Body of pancreas (tissue), 4 donors: ENCODE measurements at regions not wholly inside any gene's neighbourhood (a gene's known extent, or its start where the extent isn't known, plus 50 kb on each side); places are given as distances from the start of the nearest gene placed in this dataset.

Source experiments
- ATAC-seq: fragments of 150-250 bp; one replicate; pipeline ENCODE4 v1.9.1; 2016
- DNase-seq, 4 donors: peaks; one replicate each; pipeline ENCODE4 v3.0.0-alpha.2; 2019
- H3K27ac ChIP-seq, 4 donors: fragments of 200-600 bp; sonication (generic); 1 replicate in 3 of 4; 2 replicates in 1 of 4; pipeline versions ENCODE4 v1.5.1 to v1.6.1; 2016 to 2019; ENCODE audit warnings: mild to moderate bottlenecking in 1 of 4, mixed read lengths in 1 of 4, moderate library complexity in 1 of 4
- H3K27me3 ChIP-seq, 2 donors: fragments of 200-600 bp; sonication (generic); one replicate each; pipeline ENCODE4 v1.6.0; 2016; ENCODE audit warnings: mild to moderate bottlenecking in 1 of 2
- H3K36me3 ChIP-seq, 2 donors: fragments of 200-600 bp; sonication (generic); replicated peaks in 1 of 2; 2 replicates each; pipeline ENCODE4 v1.5.1; 2016; ENCODE audit warnings: low read depth in 2 of 2; ENCODE audit not compliant: insufficient read depth in 1 of 2
- H3K4me1 ChIP-seq: fragments of 200-600 bp; sonication (generic); one replicate; pipeline ENCODE4 v1.6.0; 2016
- H3K4me3 ChIP-seq, 2 donors: fragments of 200-600 bp; sonication (generic); 1 replicate in 1 of 2; 2 replicates in 1 of 2; pipeline ENCODE4 v1.5.1; 2016 to 2019
- H3K9me3 ChIP-seq, 3 donors: fragments of 200-600 bp; sonication (generic); 1 replicate in 2 of 3; 2 replicates in 1 of 3; pipeline ENCODE4 v1.5.1; 2016
- CTCF ChIP-seq, 7 experiments: fragments of 450-650 bp in 4 of 7; fragments of 200-600 bp in 3 of 7; sonication (generic) in 3 of 7; IDR thresholded peaks; one replicate each; pipeline ENCODE4 v1.5.1; 2016 to 2019; ENCODE audit warnings: antibody characterized with exemption in 7 of 7
- POLR2A ChIP-seq, 3 donors: fragments of 450-650 bp; IDR thresholded peaks; one replicate each; pipeline ENCODE4 v1.6.1; 2016; ENCODE audit warnings: antibody characterized with exemption in 3 of 3, mild to moderate bottlenecking in 2 of 3
- WGBS, 2 donors: methylation state at CpG; one replicate each; pipeline ENCODE4 v1.1.5; 2017; 5-methylcytosine and 5-hydroxymethylcytosine counted together
- intact Hi-C: fragments of 100-400 bp; cut with DNase I; formaldehyde crosslinking; loops from one replicate; pipeline ENCODE4 v1.15.1; 2023

GRCh38 chr1:71184410-71184809, 103.6 kb upstream of the ZRANB2 start:
- H3K4me1 ChIP-seq: no peaks in the 10 kb centered on the region
- TF ChIP-seq POLR2A (IDR thresholded peaks at IDR 0.05): no peak
- TF ChIP-seq CTCF (IDR thresholded peaks at IDR 0.05): no peak
- no peaks in the 10 kb centered on the region for H3K36me3 ChIP-seq
- no peaks in the 10 kb centered on the region for H3K9me3 ChIP-seq
- no peak for ATAC-seq
- no peak for DNase-seq
- intact Hi-C loops: no loop called here
- no peak overlapping the region for H3K4me3 ChIP-seq
- WGBS, 2 donors: 91 to 92% methylated on average over 6 of the region's 6 CpGs
- no peak overlapping the region for H3K27ac ChIP-seq
- H3K27me3 ChIP-seq: no peaks in the 10 kb centered on the region

GRCh38 chr1:71179997-71180396, 99.2 kb upstream of the ZRANB2 start:
- H3K27me3 ChIP-seq: no peaks in the 10 kb centered on the region
- H3K4me3 ChIP-seq: no peak overlapping the region
- no peak for DNase-seq
- H3K9me3 ChIP-seq: no peaks in the 10 kb centered on the region
- H3K27ac ChIP-seq: no peak overlapping the region
- intact Hi-C loops: no loop called here
- H3K36me3 ChIP-seq: no peaks in the 10 kb centered on the region
- H3K4me1 ChIP-seq: no peaks in the 10 kb centered on the region
- no peak for ATAC-seq
- TF ChIP-seq CTCF (IDR thresholded peaks at IDR 0.05) (no peak), POLR2A (IDR thresholded peaks at IDR 0.05) (no peak)

GRCh38 chr1:71170925-71171324, 90.1 kb upstream of the ZRANB2 start:
- ATAC-seq (no peak), DNase-seq (no peak)
- TF ChIP-seq POLR2A (IDR thresholded peaks at IDR 0.05) (no peak), CTCF (IDR thresholded peaks at IDR 0.05) (no peak)
- Histone ChIP-seq H3K27me3 (no peaks in the 10 kb centered on the region), H3K9me3 (no peaks in the 10 kb centered on the region), H3K4me1 (no peaks in the 10 kb centered on the region), H3K27ac (no peak overlapping the region), H3K36me3 (no peaks in the 10 kb centered on the region), H3K4me3 (no peak overlapping the region)
- 58 to 63% methylated on average over 1 of the region's 1 CpG for WGBS, 2 donors
- intact Hi-C loops: no loop called here

- no peak overlapping the region for H3K4me3 ChIP-seq
- no peaks in the 10 kb centered on the region for H3K27me3 ChIP-seq
- no peak for ATAC-seq
- DNase-seq: no peak
- H3K36me3 ChIP-seq: no peaks in the 10 kb centered on the region
- no peaks in the 10 kb centered on the region for H3K9me3 ChIP-seq
- no peak overlapping the region for H3K27ac ChIP-seq
- TF ChIP-seq CTCF (IDR thresholded peaks at IDR 0.05) (no peak), POLR2A (IDR thresholded peaks at IDR 0.05) (no peak)
- 57 to 81% methylated on average over 2 of the region's 2 CpGs for WGBS, 2 donors
- no peaks in the 10 kb centered on the region for H3K4me1 ChIP-seq
- intact Hi-C loops: no loop called here
Observed at GRCh38 chr1:71167505-71167904, 86.7 kb upstream of the ZRANB2 start.

GRCh38 chr1:71166178-71167173, 85.6 kb upstream of the ZRANB2 start:
- intact Hi-C loops: no loop called here
- no peak for ATAC-seq

More at GRCh38 chr1:71166178-71167173, 85.6 kb upstream of the ZRANB2 start:
- H3K27ac ChIP-seq: no peak overlapping the region
- H3K4me1 ChIP-seq: no peaks in the 10 kb centered on the region
- H3K36me3 ChIP-seq: no peaks in the 10 kb centered on the region
- 89 to 90% methylated on average over 4 of the region's 4 CpGs for WGBS, 2 donors
- no peaks in the 10 kb centered on the region for H3K9me3 ChIP-seq
- no peak overlapping the region for H3K4me3 ChIP-seq
- no peak for DNase-seq
- TF ChIP-seq POLR2A (IDR thresholded peaks at IDR 0.05) (no peak), CTCF (IDR thresholded peaks at IDR 0.05) (no peak)
- no peaks in the 10 kb centered on the region for H3K27me3 ChIP-seq
